ENCODE measurements at regions not wholly inside any gene's neighbourhood (a gene's known extent, or its start where the extent isn't known, plus 50 kb on each side); places are given as distances from the start of the nearest gene placed in this dataset.

GRCh38 chr3:59698091-59698490, 648.3 kb upstream of the CFAP20DC start:
- FAIRE-seq, result no peak

GRCh38 chr3:59696783-59697182, 647.0 kb upstream of the CFAP20DC start:
- no peak for FAIRE-seq

DNA sequence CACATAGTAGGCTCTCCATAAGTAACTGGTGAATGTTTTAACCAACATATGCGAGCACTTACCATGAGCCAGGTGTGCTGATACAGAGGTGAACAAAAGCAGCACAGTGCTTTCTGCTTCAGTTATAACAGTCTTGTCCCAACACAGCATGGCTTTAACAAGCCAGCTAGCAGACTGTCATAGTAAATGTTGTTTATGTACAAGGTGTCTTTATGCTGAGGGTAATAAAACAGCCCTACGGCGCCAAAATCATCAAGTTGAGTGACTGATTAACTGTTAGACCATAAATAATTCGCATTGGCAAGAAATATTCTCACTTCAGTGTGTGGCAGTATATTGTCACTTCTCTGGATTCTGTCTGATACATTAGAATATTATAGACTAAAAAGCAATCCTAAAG, 646.0 kb upstream of the CFAP20DC start:
- FAIRE-seq, result no peak

DNA sequence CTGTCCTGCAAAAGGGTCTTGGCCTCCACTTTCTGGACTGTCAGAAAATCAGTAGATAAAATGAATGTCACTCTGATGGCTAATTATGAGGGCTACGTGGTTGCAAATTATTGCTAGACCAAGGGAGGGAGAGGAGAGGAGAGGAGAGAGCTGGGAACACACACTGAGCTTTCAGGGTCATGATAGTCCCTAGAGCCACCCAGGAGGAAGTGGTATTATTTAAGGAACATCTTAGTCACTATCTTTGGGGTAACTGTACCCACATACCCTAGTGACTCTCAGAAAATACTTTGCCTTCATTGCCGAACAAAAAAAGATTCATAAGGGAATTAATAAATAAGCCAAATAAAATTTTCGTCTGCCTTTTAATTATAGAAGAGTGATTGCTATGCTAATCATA, 642.3 kb upstream of the CFAP20DC start:
- no peak for FAIRE-seq

- no peak for FAIRE-seq
Measured at GRCh38 chr3:59690886-59691285, 641.1 kb upstream of the CFAP20DC start.

DNA sequence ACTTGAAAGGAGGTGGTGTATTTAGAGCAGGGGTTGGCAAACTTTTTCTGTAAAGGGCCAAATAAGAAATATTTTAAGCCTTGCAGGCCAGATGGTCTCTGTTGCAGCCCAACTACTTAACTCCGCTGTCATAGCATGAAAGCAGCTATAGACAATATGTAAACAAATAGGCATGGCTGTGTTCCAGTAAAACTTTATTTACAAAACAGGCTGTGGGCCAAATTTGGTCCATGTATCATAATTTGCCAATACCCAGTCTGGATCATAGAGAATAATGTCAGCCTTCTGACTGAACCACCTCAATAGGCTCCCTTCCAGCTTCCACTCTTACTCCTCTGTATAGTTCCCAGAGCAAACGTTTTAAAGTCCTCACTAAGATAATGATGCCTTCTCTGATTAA, 638.8 kb upstream of the CFAP20DC start:
- FAIRE-seq, result no peak

GRCh38 chr3:59685432-59685831, 635.6 kb upstream of the CFAP20DC start:
- no peak for FAIRE-seq

- no peak for FAIRE-seq
Measured at GRCh38 chr3:59684766-59685165, 634.9 kb upstream of the CFAP20DC start.

DNA sequence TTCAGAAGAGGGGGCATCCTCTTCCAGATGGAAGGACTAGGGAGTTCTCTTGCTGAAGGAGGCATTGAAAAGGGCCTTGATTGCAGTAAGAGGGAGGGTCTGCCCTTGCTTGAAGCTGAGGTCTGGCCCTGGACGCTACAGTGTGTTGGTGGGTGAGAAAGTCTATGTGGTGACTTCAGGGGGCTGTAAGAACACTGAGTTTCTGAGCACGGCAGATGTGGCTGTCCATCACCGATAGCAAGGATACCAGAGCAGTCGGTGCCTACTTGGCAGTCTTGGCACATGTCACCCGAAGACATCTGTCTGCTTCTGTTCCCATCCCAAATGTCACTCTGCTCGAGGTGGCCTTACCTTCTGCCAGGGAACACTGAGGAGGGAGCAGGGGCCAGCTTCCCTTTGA, 631.1 kb upstream of the CFAP20DC start:
- no peak for FAIRE-seq

DNA sequence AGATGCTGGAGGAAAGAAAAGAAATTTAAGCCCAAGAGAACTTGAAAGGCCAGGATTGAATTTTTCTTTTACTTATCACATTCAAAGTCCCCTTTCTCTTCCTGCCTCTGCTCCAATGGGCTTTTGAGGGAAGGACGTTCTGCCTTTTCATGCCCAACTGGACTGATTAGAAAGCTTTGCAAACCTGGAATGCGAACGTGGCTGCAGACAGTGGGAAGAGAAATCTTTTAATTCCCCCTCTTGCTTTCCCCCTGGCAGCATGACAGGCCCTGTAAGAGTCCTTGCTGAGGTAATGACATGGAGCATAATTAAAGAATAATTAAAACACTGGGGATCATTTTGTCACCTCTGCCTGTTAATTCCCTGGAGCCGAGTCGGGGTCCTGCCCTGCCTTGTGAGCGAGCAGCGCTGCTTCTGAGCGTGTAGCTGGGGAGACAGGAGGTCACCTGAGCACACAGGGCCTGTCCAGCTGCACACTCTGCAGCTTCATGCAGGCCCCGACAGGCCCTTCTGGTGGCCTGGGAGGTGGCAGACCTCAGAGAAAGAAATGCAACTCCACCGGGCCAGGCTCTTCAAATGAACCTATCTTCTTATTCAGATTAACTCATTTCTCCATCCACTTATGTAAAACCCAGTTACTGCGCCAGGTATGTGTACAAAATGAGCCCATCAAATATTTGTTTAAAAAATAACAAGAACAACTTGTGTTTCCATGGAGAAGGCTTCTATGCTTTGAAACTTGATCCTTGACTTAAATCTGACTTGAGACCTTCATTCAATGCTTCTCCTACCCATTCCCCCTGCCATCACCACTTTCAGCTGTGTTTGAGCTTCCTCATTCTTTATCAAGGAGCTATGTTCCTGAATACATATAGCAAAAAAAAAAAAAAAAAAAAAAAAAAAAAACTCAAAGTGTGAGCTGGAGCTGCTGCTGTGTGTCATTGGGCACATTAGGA, 628.2 kb upstream of the CFAP20DC start:
- FAIRE-seq, result no peak

DNA sequence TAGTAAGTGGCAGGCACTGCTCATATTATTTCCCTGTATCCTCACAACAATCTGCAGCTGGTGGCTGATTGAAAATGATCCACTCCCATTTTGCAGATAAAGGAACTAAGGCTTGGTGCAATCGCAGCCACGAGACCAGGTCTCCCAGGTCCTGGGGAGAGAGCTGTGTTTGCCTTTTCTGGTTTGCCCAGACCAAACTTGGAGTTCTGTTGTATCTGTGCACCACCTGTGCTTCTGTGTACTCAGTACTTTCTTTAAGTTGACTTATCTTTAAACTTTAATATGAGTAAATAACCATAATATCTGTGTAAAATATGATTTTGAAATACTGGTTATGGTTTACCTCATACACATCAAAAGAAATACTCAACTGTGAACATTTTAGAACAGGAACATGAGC, 625.7 kb upstream of the CFAP20DC start:
- FAIRE-seq, result no peak

GRCh38 chr3:59663076-59663850, 613.4 kb upstream of the CFAP20DC start:
- FAIRE-seq, result no peak

- no peak for FAIRE-seq
Measured at GRCh38 chr3:59660852-59661625, 611.2 kb upstream of the CFAP20DC start.

DNA sequence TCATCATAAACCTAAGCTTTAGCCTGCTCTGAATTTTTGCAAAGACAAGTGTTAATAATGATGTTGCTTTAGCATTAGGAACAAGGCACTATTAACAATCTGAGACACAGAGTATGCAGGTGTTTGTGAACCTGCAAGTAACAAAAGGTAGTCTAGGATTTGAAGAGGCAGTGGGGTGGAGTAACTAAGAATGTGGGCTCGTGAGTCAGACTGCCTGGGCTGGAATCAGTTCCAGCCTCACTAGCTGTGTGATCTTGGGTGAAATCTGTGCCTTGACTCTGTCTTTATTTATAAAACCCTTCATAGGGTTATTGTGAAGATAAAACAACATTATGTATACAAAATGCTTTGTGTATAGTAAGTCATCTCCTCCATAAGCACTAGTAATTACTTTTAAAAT, 610.6 kb upstream of the CFAP20DC start:
- no peak for FAIRE-seq

DNA sequence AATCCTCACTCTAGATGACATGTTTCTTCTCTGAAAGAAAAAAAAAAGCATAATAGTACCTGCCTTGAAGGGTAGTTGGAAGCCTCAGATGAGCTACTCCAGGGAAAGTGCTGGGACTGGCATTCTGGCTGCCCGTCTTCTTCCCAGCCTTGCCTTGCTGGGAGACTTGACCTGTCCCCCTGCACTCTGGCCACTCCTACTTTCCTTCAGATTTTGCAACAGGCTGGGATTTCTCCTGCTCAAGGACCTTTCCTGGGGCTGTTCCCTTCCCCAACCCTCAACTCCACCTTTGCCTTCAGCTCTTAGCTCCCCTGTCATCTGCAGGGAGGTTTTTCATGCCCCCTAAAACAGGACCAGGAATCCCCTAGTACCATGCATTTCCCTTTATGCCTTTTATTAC, 609.9 kb upstream of the CFAP20DC start:
- no peak for FAIRE-seq

DNA sequence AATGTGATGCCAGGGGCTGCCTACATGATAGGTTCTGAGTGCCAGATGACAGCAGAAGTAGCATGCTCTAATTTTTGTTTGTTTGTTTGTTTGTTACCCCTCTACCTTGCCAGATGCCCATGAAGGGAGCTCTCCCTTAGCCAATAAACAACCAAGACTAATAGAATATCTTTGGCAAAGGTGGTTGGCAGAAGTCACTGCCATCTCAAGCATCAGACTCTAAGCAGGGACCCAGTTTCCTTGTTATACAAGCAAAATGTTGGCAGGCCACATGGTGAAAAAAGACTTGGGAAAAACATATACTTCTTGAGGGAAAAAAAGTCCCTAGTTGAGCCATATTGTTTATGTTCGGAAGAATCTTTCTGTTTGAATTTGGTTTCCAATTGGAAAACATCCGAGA, 609.0 kb upstream of the CFAP20DC start:
- FAIRE-seq, result no peak

DNA sequence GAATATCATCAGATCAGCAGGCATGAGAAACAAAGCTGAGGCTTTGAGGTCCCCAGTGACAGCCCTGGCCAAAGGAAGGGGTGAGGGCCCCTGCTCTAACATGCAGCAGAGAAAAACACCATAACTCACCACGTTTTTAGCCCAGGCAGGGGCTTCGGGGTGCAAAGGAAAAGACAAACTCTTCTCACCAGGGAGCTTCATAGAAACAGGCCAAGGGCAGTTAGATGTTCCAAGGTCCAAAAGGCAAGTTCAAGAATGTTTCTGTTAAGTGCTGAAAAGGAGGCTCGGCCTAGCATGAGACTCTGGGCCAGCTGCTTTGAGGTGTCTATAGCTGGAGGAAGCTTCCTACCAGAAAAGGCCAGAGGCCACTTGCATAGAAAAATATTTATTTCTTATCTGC, 608.4 kb upstream of the CFAP20DC start:
- no peak for FAIRE-seq

DNA sequence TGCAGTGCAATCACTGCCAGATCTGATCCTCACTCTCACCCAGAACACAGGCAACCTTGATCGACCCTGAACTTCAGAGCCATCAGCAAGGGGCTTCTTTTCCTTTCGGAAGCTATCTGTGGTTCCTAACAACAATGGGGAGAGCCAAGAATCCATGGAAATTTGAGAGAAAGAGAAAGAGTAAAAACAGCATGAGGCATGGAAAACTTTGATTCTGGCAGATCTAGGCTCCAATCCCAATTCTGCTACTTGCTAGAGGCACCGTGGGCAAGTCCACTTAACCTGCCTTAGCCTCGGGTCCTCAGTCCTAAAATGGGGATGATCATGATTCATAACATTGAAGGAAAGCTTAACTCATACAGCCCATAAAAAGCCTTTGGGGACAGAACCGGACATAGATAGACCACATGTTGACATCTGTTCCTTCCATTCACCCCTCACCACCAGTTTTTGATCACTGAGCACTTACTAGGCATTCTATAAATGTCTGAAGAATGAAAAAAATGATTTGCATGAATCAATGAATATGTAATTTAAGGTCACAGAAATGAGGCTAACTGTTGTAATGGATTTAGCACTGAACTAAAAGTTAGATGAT, 605.7 kb upstream of the CFAP20DC start:
- FAIRE-seq, result no peak

GRCh38 chr3:59654480-59655417, 604.9 kb upstream of the CFAP20DC start:
- FAIRE-seq, result no peak

DNA sequence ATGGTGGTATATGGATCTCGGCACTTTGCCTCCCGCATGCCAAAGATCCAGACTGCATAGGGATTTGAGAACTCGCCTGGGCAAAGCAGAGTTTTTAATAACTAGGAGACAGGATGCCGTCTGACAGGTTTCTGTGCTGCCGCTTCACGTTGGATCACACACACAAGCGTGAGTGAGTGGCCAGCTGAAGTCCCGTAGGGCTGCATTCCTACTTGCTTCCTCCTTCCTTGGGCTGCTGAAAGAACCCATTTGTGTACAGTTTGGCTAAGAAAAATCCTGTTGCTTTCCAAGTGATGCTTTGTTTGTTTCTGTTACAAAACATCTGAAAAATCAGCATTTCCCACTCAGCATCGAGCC, 604.3 kb upstream of the CFAP20DC start:
- FAIRE-seq, result no peak

DNA sequence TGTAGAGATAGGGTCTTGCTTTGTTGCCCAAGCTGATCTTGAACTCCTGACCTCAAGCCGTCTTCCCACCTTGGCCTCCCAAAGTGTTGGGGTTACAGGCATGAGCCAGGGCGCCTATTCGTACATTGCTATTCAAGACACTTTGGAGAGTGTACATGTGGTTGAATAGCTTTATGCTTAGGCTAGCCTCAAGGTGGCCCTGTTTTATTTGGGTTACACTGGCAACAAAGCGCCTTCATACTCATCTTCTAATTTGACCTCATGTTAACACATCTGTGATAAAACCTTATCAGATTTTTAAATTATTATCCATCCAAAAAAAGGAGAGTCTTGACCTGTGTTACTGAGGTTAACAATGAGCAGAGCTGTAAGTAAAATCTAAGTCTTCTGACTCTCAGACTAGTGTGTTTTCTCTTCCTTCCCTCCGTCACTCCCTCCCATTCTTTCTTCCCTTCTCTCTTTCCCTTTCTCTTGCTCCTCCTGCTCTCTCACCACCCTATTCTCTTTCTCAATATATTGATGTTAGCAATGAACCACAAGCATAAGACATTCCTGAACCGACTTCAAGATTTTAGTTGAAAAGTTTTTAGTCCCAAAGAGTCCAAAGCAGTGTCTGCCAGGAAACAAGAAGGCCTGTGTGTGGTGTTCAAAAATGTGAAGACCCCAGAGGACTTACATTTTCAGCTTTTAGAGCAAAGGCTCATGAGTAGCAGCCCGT, 603.7 kb upstream of the CFAP20DC start:
- FAIRE-seq, result no peak

All from TTC549 (cell line).